HEK293T (cell line): ENCODE measurements at regions not wholly inside any gene's neighbourhood (a gene's known extent, or its start where the extent isn't known, plus 50 kb on each side); places are given as distances from the start of the nearest gene placed in this dataset.

ENCODE experiments used
- ARNT ChIP-seq: fragments of 450-650 bp; IDR thresholded peaks from 2 replicates; pipeline ENCODE4 v1.6.1; 2017; ENCODE audit warnings: mild to moderate bottlenecking
- BHLHE40 ChIP-seq: fragments of 450-650 bp; IDR thresholded peaks from 2 replicates; pipeline ENCODE4 v1.6.1; 2016; ENCODE audit warnings: mild to moderate bottlenecking, moderate library complexity, borderline replicate concordance
- ELF4 ChIP-seq: fragments of 450-650 bp; IDR thresholded peaks from 2 replicates; pipeline ENCODE4 v1.6.1; 2017; ENCODE audit warnings: antibody characterized with exemption
- FOXA1 ChIP-seq: fragments of 450-650 bp; IDR thresholded peaks from 2 replicates; pipeline ENCODE4 v1.6.1; 2016; ENCODE audit warnings: mild to moderate bottlenecking
- FOXK2 ChIP-seq: fragments of 450-650 bp; IDR thresholded peaks from 2 replicates; pipeline ENCODE4 v1.6.1; 2016; ENCODE audit warnings: mild to moderate bottlenecking
- FOXM1 ChIP-seq: fragments of 450-650 bp; IDR thresholded peaks from 2 replicates; pipeline ENCODE4 v1.6.1; 2017; ENCODE audit warnings: mild to moderate bottlenecking, borderline replicate concordance
- HDGF ChIP-seq: fragments of 450-650 bp; IDR thresholded peaks from 2 replicates; pipeline ENCODE4 v1.6.1; 2017; ENCODE audit warnings: antibody characterized with exemption, borderline replicate concordance
- L3MBTL2 ChIP-seq: fragments of 450-650 bp; conservative IDR thresholded peaks from 2 replicates; pipeline ENCODE4 v1.6.1; 2016; ENCODE audit warnings: mild to moderate bottlenecking
- SUZ12 ChIP-seq: fragments of 450-650 bp; IDR thresholded peaks from 2 replicates; pipeline ENCODE4 v1.6.1; 2016; ENCODE audit warnings: mild to moderate bottlenecking
- TARDBP ChIP-seq: fragments of 450-650 bp; IDR thresholded peaks from 2 replicates; pipeline ENCODE4 v1.6.1; 2016
- TF ChIP-seq, protein P1 (sequence below): fragments of 450-650 bp; IDR thresholded peaks from 2 replicates; pipeline ENCODE4 v1.6.1; 2016

GRCh38 chr13:24615114-24615513 is 65.1 kb upstream of the ATP12A start:
- TF ChIP-seq FOXK2 (no peak), BHLHE40 (no peak), FOXM1 (no peak), TARDBP (no peak), SUZ12 (no peak), ARNT (no peak), L3MBTL2 (no peak), FOXA1 (no peak), HDGF (no peak), ELF4 (no peak)
- TF ChIP-seq, protein P1, sequence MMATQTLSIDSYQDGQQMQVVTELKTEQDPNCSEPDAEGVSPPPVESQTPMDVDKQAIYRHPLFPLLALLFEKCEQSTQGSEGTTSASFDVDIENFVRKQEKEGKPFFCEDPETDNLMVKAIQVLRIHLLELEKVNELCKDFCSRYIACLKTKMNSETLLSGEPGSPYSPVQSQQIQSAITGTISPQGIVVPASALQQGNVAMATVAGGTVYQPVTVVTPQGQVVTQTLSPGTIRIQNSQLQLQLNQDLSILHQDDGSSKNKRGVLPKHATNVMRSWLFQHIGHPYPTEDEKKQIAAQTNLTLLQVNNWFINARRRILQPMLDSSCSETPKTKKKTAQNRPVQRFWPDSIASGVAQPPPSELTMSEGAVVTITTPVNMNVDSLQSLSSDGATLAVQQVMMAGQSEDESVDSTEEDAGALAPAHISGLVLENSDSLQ: no peak
